Sciatic nerve (tissue), 2 donors: ENCODE measurements at regions not wholly inside any gene's neighbourhood (a gene's known extent, or its start where the extent isn't known, plus 50 kb on each side); places are given as distances from the start of the nearest gene placed in this dataset.

ENCODE experiments used
- ATAC-seq: fragments of 200-7000 bp; cut with Tn5 transposase; one replicate; pipeline ENCODE4 v1.9.1; 2020; ENCODE audit warnings: mild to moderate bottlenecking, moderate library complexity
- DNase-seq: peaks from one replicate; pipeline ENCODE4 v3.0.0-alpha.2; 2020; ENCODE audit warnings: low spot score
- intact Hi-C: fragments of 100-400 bp; cut with DNase I; formaldehyde crosslinking; loops from one replicate; pipeline ENCODE4 v1.14.2; 2022
- donor health status: DM: no; HTN: no; CAD: no.
- donor health status: DM: no; HTN: no; CAD: no.

- peak; percentile 90 for ATAC-seq
- intact Hi-C loops: no loop called here
- DNase-seq: peak; percentile 64
Observed at GRCh38 chr16:51556694-51557340, 405.7 kb upstream of the SALL1 start.

GRCh38 chr16:51553910-51554309 is 402.8 kb upstream of the SALL1 start:
- no peak for ATAC-seq
- intact Hi-C loops: no loop called here
- DNase-seq: no peak

DNA sequence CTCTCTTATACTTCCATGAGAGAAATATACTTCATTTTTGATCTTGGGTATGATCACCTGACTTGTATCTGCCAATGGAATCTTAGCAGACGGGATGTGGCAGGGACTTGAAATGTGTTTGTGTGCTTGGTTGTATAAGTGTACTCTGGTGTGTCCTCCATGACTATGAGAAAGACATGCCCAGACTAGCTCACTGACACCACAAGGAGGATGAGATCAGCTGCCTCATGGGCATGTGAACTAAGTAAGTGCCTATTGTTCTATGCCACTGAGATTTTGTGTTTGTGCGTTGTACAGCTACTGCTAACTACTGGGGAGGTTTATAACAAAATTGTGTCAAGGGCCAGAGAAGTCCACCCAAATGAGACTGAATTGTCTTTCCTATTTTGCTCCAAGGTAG is 402.2 kb upstream of the SALL1 start:
- ATAC-seq: no peak
- DNase-seq: no peak
- intact Hi-C loops: no loop called here

GRCh38 chr16:51550800-51551347 is 399.8 kb upstream of the SALL1 start:
- DNase-seq (no peak), ATAC-seq (no peak)
- intact Hi-C loops: no loop called here

DNA sequence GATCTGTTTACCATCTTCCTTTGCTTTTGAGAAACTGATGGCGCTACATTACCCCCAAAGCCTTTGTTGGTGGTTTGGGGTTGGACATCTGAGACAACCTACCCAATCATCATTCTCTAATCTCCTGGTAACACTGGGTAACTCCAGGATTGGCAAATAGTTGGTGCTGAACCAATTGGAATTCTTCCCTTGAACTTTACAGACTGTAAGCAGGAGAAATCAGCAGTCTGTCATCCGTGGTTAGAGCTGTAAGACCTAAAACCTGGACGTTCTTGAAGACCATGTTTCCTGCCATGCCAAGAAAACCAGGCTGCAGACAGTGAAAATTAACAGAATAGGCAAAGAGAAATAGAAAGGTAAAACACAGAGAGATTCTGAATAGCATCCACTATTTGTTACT is 398.8 kb upstream of the SALL1 start:
- intact Hi-C loops: no loop called here
- no peak for DNase-seq
- ATAC-seq: no peak

- intact Hi-C loops: no loop called here
- no peak for ATAC-seq
- DNase-seq: no peak
Observed at GRCh38 chr16:51545951-51546350, 394.9 kb upstream of the SALL1 start.

DNA sequence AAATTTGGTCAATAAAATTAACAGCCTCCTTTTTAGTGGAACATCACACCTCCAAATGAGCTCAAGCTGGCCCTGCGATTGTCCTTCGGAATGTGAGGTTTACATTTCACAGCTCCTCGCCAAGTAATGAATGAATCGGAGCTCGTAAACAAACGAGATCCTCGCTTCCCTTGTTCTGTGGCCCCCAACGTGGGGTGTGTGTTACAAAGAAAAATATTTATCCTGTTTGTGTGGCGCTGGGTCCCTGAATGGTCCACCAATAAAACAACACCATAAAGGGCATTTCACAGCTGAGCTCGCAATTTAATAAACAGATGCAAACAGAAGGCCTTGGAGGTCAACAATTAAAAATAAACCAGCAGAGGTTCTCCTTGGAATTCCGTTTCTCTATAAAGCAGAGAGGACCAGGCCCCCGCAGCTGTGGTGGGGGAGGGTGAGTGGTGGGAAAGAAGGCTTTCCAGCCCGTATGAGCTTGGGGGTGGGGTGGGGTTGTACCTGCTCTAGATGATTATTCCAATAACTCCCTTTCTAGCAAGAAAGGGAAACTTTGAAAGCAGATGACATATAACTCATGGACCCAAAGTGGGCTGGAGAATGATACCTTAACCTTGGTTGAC is 393.9 kb upstream of the SALL1 start:
- ATAC-seq (no peak), DNase-seq (no peak)
- intact Hi-C loops: no loop called here

DNA sequence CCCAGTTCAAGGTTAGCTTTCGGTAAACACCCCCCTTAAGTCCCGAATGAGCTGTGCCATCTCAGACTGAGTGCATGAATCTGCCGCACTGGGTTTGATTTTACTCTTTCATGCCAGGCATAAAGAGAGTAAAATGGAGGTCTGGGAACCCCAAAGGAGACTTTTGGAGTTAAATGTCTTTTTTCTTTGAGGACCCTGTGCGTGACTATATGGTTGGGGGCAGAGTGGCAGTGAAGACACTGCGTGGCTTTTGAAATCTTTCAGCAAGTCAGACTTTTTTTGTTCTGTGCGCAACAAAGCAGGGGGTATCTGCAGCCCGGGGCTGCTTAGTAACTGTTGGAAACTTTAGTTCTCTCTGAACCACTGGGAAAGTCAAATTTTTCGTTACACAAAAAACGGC is 392.9 kb upstream of the SALL1 start:
- DNase-seq (no peak), ATAC-seq (no peak)
- intact Hi-C loops: no loop called here

- intact Hi-C loops: no loop called here
- no peak for ATAC-seq
- no peak for DNase-seq
Observed at GRCh38 chr16:51542981-51543815, 392.1 kb upstream of the SALL1 start.

- no peak for DNase-seq
- intact Hi-C loops: no loop called here
- ATAC-seq: no peak
Observed at GRCh38 chr16:51540259-51540658, 389.2 kb upstream of the SALL1 start.

DNA sequence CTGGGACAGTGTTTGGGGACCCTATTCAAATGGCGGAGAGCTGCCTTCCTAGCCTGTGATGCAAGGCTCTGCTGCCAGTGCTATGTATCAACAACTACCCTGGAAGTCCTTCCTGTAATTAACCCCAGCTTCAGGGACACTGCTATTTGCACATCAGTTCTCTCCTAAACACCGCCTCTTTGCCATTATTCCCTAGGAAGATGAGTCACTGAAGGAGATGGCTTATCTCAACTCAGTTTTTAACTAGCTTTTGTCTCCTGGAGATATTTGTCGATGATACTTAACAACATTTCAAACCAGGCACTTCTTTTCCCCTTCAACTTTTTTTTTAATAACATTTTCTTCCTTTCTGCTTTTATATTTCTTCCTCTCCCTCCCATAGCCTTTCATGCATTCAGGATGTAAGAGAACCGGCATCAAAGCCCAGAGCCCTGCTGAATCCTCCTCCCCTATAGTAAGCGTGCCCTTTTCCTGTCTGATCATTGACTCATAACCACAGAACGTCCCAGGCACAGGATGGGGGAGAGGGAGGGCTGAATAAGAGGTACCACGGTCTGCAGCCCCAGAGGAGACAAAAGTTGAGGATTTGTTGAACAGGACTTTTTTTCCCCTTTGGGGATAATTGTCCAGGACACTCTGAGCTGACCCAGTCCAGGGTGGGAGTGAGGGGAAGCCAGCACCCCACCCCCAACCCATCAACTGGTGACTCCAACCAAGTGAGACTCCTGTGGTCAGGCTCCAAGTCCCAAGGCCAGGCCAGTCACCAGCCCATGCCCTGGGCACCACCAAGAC is 387.8 kb upstream of the SALL1 start:
- ATAC-seq (peak; percentile 62), DNase-seq (no peak)
- intact Hi-C loops: no loop called here

DNA sequence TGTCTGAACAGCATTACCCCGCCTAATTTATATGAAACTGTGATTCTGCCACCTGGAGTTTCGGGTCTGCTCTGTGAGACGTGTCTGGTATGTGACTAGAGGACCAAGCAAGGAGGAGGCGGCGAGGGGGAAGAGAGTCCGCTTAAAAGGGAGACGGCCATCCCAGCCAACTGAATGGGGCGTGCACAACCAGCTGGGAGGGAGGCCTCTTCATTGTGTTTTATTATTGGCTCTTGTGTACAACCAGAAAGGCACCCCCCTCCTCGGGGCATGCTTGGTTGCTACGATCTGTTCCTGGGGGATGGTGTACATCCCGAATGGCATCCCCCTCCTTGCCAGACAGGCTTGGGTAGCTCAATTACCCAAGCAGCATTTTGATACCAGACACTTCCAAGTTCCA is 384.5 kb upstream of the SALL1 start:
- no peak for DNase-seq
- no peak for ATAC-seq
- intact Hi-C loops: no loop called here

DNA sequence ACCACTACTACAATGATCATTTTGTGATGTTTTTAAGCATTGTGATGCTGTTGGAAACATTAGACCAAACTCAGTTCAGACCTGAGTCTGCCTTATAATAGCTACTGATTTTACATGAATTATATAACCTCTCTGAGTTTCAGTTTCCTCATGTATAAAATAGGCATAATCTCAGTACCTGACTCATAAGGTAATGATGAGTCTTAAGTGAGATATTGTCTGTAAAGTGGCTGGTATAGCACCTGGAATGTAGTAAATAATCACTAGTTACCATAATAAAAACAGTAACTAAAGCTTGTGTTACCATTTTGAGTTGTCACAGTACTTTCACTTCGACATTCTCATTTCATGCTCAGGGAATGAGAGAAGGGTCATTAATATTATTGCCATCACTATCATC is 381.5 kb upstream of the SALL1 start:
- intact Hi-C loops: no loop called here
- ATAC-seq (no peak), DNase-seq (no peak)

DNA sequence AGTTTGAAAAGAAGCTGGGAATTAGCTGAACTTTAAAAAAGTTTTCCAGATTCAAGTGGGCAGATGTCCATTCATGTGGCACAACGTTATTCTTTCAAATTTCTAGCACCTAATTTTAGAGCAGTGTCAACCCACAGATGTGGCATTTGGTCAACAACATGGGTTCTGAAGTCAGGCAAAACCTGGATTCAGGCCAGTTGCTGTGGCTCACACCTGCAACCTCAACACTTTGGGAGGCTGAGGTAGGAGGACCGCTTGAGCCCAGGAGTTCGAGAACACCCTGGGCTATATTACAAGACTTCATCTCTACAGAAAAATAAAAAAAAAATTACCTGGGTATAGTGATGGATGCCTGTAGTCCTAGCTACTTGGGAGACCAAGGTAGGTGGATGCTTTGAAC is 380.2 kb upstream of the SALL1 start:
- intact Hi-C loops: no loop called here
- DNase-seq: no peak

GRCh38 chr16:51527349-51527748 is 376.3 kb upstream of the SALL1 start:
- intact Hi-C loops: no loop called here
- ATAC-seq: no peak
- DNase-seq: no peak

More for the DNA sequence above, 380.2 kb upstream of the SALL1 start:
- ATAC-seq: no peak

- ATAC-seq (no peak), DNase-seq (no peak)
- intact Hi-C loops: no loop called here
Observed at GRCh38 chr16:51526621-51527020, 375.6 kb upstream of the SALL1 start.

GRCh38 chr16:51524555-51525373 is 373.7 kb upstream of the SALL1 start:
- ATAC-seq (peak; percentile 65), DNase-seq (no peak)
- intact Hi-C loops: no loop called here

- DNase-seq: no peak
- intact Hi-C loops: no loop called here
Observed at GRCh38 chr16:51524070-51524469, 373.0 kb upstream of the SALL1 start.

More at GRCh38 chr16:51524070-51524469, 373.0 kb upstream of the SALL1 start:
- ATAC-seq: no peak
